Small intestine (tissue), 7 donors: ENCODE measurements at regions not wholly inside any gene's neighbourhood (a gene's known extent, or its start where the extent isn't known, plus 50 kb on each side); places are given as distances from the start of the nearest gene placed in this dataset.

Experiments used
- DNase-seq, 2 donors: peaks; one replicate each; pipeline versions ENCODE4 v3.0.0 to v3.0.0-alpha.2; 2013
- FAIRE-seq: peaks from 2 replicates; lab custom pipeline; 2012; peaks lifted over from hg19 to GRCh38; lab: Jason Lieb, UNC
- H3K27ac ChIP-seq, 3 donors: one replicate each; pipeline ENCODE4 v1.5.1; 2013; ENCODE audit warnings: low read length in 2 of 3, mild to moderate bottlenecking in 2 of 3, control low read depth in 1 of 3, inconsistent platforms in 1 of 3, low read depth in 1 of 3, moderate library complexity in 1 of 3
- H3K27me3 ChIP-seq, 3 donors: one replicate each; pipeline ENCODE4 v1.6.1; 2013; ENCODE audit warnings: low read length in 3 of 3, inconsistent platforms in 1 of 3; ENCODE audit not compliant: control insufficient read depth in 3 of 3, insufficient read depth in 3 of 3
- H3K36me3 ChIP-seq, 3 donors: one replicate each; pipeline ENCODE4 v1.6.1; 2013; ENCODE audit warnings: low read length in 3 of 3, inconsistent platforms in 1 of 3, low read depth in 1 of 3, mild to moderate bottlenecking in 1 of 3, moderate library complexity in 1 of 3; ENCODE audit not compliant: control insufficient read depth in 3 of 3, insufficient read depth in 2 of 3
- H3K4me1 ChIP-seq, 3 donors: one replicate each; pipeline ENCODE4 v1.6.1; 2013; ENCODE audit warnings: low read length in 2 of 3, inconsistent platforms in 1 of 3, low read depth in 1 of 3, mild to moderate bottlenecking in 1 of 3, moderate library complexity in 1 of 3; ENCODE audit not compliant: control insufficient read depth in 3 of 3, insufficient read depth in 2 of 3
- H3K4me3 ChIP-seq, 3 donors: one replicate each; pipeline ENCODE4 v1.5.1; 2013; ENCODE audit warnings: low read length in 3 of 3, control low read depth in 1 of 3, inconsistent platforms in 1 of 3, low read depth in 1 of 3, mild to moderate bottlenecking in 1 of 3, moderate library complexity in 1 of 3
- H3K9me3 ChIP-seq, 2 donors: one replicate each; pipeline ENCODE4 v1.6.1; 2013; ENCODE audit warnings: low read depth in 1 of 2, low read length in 1 of 2; ENCODE audit not compliant: control insufficient read depth in 2 of 2, insufficient read depth in 1 of 2
- WGBS, 3 donors: extraction: QIAGEN DNeasy Blood & Tissue Kit; methylation state at CpG; one replicate each; pipeline ENCODE4 v1.1.7; 2013; 5-methylcytosine and 5-hydroxymethylcytosine counted together
- donor health status: healthy with polysubstance abuse.
- donor health status: control.
- donor health status: control.
- donor health status: Bipolar disorder and iron deficiency.
- donor health status: healthy.

- no peaks in the 10 kb centered on the region for H3K9me3 ChIP-seq
- FAIRE-seq = no peak
- H3K27me3 ChIP-seq = no peaks in the 10 kb centered on the region
- H3K4me3 ChIP-seq = no peak overlapping the region
- H3K4me1 ChIP-seq = no peaks in the 10 kb centered on the region
- H3K36me3 ChIP-seq = no peaks in the 10 kb centered on the region
- no peak for DNase-seq
- no peak overlapping the region for H3K27ac ChIP-seq
- WGBS, 3 donors = 74 to 87% (median 74%) methylated on average over 5 of the region's 5 CpGs
Observed at GRCh38 chr2:16747257-16747656, 81.6 kb upstream of the CYRIA start.

GRCh38 chr2:16746833-16747232, 81.2 kb upstream of the CYRIA start:
- FAIRE-seq (no peak), DNase-seq (no peak)
- no peaks in the 10 kb centered on the region for H3K9me3 ChIP-seq
- no peaks in the 10 kb centered on the region for H3K4me1 ChIP-seq
- H3K27me3 ChIP-seq = no peaks in the 10 kb centered on the region
- WGBS, 3 donors = 67 to 73% (median 68%) methylated on average over 3 of the region's 3 CpGs
- H3K36me3 ChIP-seq = no peaks in the 10 kb centered on the region
- H3K4me3 ChIP-seq = no peak overlapping the region
- H3K27ac ChIP-seq = no peak overlapping the region

- H3K27me3 ChIP-seq = no peaks in the 10 kb centered on the region
- H3K4me1 ChIP-seq = no peaks in the 10 kb centered on the region
- H3K9me3 ChIP-seq = no peaks in the 10 kb centered on the region
- WGBS, 3 donors = 75 to 86% (median 80%) methylated on average over 4 of the region's 4 CpGs
- no peak overlapping the region for H3K27ac ChIP-seq
- FAIRE-seq = no peak
- no peaks in the 10 kb centered on the region for H3K36me3 ChIP-seq
- H3K4me3 ChIP-seq = no peak overlapping the region
- DNase-seq = no peak
Observed at GRCh38 chr2:16746329-16746728, 80.7 kb upstream of the CYRIA start.

GRCh38 chr2:16745466-16745865, 79.8 kb upstream of the CYRIA start:
- Histone ChIP-seq H3K36me3 (no peaks in the 10 kb centered on the region), H3K4me3 (no peak overlapping the region), H3K4me1 (no peaks in the 10 kb centered on the region), H3K27me3 (no peaks in the 10 kb centered on the region), H3K27ac (no peak overlapping the region), H3K9me3 (no peaks in the 10 kb centered on the region)
- DNase-seq (no peak), FAIRE-seq (no peak)
- 79 to 81% (median 81%) methylated on average over 5 of the region's 5 CpGs for WGBS, 3 donors

- no peaks in the 10 kb centered on the region for H3K27me3 ChIP-seq
- no peak for FAIRE-seq
- no peak overlapping the region for H3K4me3 ChIP-seq
- no peaks in the 10 kb centered on the region for H3K4me1 ChIP-seq
- H3K36me3 ChIP-seq = no peaks in the 10 kb centered on the region
- no peak for DNase-seq
- H3K27ac ChIP-seq = no peak overlapping the region
- no peaks in the 10 kb centered on the region for H3K9me3 ChIP-seq
Observed at GRCh38 chr2:16744521-16744920, 78.9 kb upstream of the CYRIA start.

GRCh38 chr2:16742026-16742425, 76.4 kb upstream of the CYRIA start:
- H3K27me3 ChIP-seq = no peaks in the 10 kb centered on the region
- WGBS, 3 donors = 79 to 83% (median 81%) methylated on average over 1 of the region's 1 CpG
- no peak overlapping the region for H3K4me3 ChIP-seq
- H3K4me1 ChIP-seq = no peaks in the 10 kb centered on the region
- no peaks in the 10 kb centered on the region for H3K36me3 ChIP-seq
- H3K27ac ChIP-seq = no peak overlapping the region
- DNase-seq (no peak), FAIRE-seq (no peak)
- H3K9me3 ChIP-seq = no peaks in the 10 kb centered on the region

GRCh38 chr2:16741498-16741897, 75.9 kb upstream of the CYRIA start:
- no peak for FAIRE-seq
- no peaks in the 10 kb centered on the region for H3K4me1 ChIP-seq
- 77 to 79% (median 78%) methylated on average over 3 of the region's 3 CpGs for WGBS, 3 donors
- no peak overlapping the region for H3K4me3 ChIP-seq
- no peaks in the 10 kb centered on the region for H3K36me3 ChIP-seq
- H3K9me3 ChIP-seq = no peaks in the 10 kb centered on the region
- no peaks in the 10 kb centered on the region for H3K27me3 ChIP-seq
- no peak overlapping the region for H3K27ac ChIP-seq
- DNase-seq = no peak

- H3K27me3 ChIP-seq = no peaks in the 10 kb centered on the region
- no peak overlapping the region for H3K4me3 ChIP-seq
- DNase-seq (no peak), FAIRE-seq (no peak)
- no peaks in the 10 kb centered on the region for H3K36me3 ChIP-seq
- peaks cover 0 to 2% (median 0%) of the 10 kb centered on the region in 3 donors for H3K4me1 ChIP-seq
- H3K27ac ChIP-seq = no peak overlapping the region
- no peaks in the 10 kb centered on the region for H3K9me3 ChIP-seq
- 64 to 88% (median 67%) methylated on average over 4 of the region's 4 CpGs for WGBS, 3 donors
Observed at GRCh38 chr2:16739778-16740581, 74.3 kb upstream of the CYRIA start.
